SK-N-MC (cell line): ENCODE measurements at regions not wholly inside any gene's neighbourhood (a gene's known extent, or its start where the extent isn't known, plus 50 kb on each side); places are given as distances from the start of the nearest gene placed in this dataset.

Experiments
- EZH2 ChIP-seq: fragments of 200-600 bp; sonication (generic); IDR thresholded peaks from one replicate; pipeline ENCODE4 v1.6.1; 2017; ENCODE audit warnings: antibody characterized with exemption
- FOXP2 ChIP-seq: optimal IDR thresholded peaks from 2 replicates; pipeline ENCODE3; 2011; ENCODE audit warnings: mild to moderate bottlenecking, moderate library complexity; ENCODE audit not compliant: insufficient read depth; ENCODE audit errors: extremely low read length, control extremely low read depth
- POLR2AphosphoS5 ChIP-seq: IDR thresholded peaks from 2 replicates; pipeline ENCODE4 v1.6.1; 2012; ENCODE audit warnings: mild to moderate bottlenecking, low read depth, low read length, borderline replicate concordance

GRCh38 chr13:22118158-22118557 is 447.3 kb downstream of the FGF9 start:
- no peak for TF ChIP-seq POLR2AphosphoS5
- no peak for TF ChIP-seq EZH2
- TF ChIP-seq FOXP2: no peak
